SK-N-SH treated with all-trans-retinoic acid at 6 μM for 48 hours (cell line): ENCODE measurements at regions not wholly inside any gene's neighbourhood (a gene's known extent, or its start where the extent isn't known, plus 50 kb on each side); places are given as distances from the start of the nearest gene placed in this dataset.

Experiments used
- ATAC-seq: fragments of 200-7000 bp; cut with Tn5 transposase; 3 replicates; pipeline ENCODE4 v1.9.1; 2020; ENCODE audit warnings: mild to moderate bottlenecking, moderate library complexity
- ARNTL ChIP-seq: fragments of 450-650 bp; formaldehyde crosslinking; IDR thresholded peaks from 2 replicates; pipeline ENCODE4 v1.5.0; 2020; ENCODE audit warnings: low read depth, mild to moderate bottlenecking, moderate library complexity, borderline replicate concordance
- BACH2 ChIP-seq: fragments of 250-450 bp; sonication (Bioruptor Pico); IDR thresholded peaks from 2 replicates; pipeline ENCODE4 v1.9.0; 2021; ENCODE audit warnings: mild to moderate bottlenecking, borderline replicate concordance
- CSDC2 ChIP-seq: fragments of 250-450 bp; sonication (Bioruptor Pico); IDR thresholded peaks from 2 replicates; pipeline ENCODE4 v1.5.0; 2020; ENCODE audit warnings: mild to moderate bottlenecking, moderate library complexity
- ESRRG ChIP-seq: fragments of 250-450 bp; sonication (Bioruptor Pico); IDR thresholded peaks from 2 replicates; pipeline ENCODE4 v1.6.1; 2021; ENCODE audit warnings: mild to moderate bottlenecking
- GLIS3 ChIP-seq: fragments of 250-450 bp; sonication (Bioruptor Pico); IDR thresholded peaks from 2 replicates; pipeline ENCODE4 v1.5.0; 2020; ENCODE audit warnings: mild to moderate bottlenecking, moderate library complexity
- OSR1 ChIP-seq: fragments of 250-450 bp; sonication (Bioruptor Pico); IDR thresholded peaks from 2 replicates; pipeline ENCODE4 v1.8.0; 2022; ENCODE audit warnings: moderate library complexity, mild to moderate bottlenecking, inconsistent platforms
- PATZ1 ChIP-seq: fragments of 250-450 bp; sonication (Bioruptor Pico); IDR thresholded peaks from 2 replicates; pipeline ENCODE4 v1.8.0; 2020; ENCODE audit warnings: mild to moderate bottlenecking, moderate library complexity, borderline replicate concordance
- PPARA ChIP-seq: fragments of 250-450 bp; sonication (Bioruptor Pico); IDR thresholded peaks from 2 replicates; pipeline ENCODE4 v1.5.0; 2020; ENCODE audit warnings: mild to moderate bottlenecking, borderline replicate concordance
- RARB ChIP-seq: fragments of 250-450 bp; sonication (Bioruptor Pico); IDR thresholded peaks from 2 replicates; pipeline ENCODE4 v1.8.0; 2021; ENCODE audit warnings: mild to moderate bottlenecking, moderate library complexity
- SNAI2 ChIP-seq: fragments of 250-450 bp; sonication (Bioruptor Pico); IDR thresholded peaks from 2 replicates; pipeline ENCODE4 v1.5.0; 2020; ENCODE audit warnings: mild to moderate bottlenecking, moderate library complexity
- TCF4 ChIP-seq: fragments of 250-450 bp; sonication (Bioruptor Pico); IDR thresholded peaks from 2 replicates; pipeline ENCODE4 v1.8.0; 2021; ENCODE audit warnings: mild to moderate bottlenecking, moderate library complexity, borderline replicate concordance
- TOX ChIP-seq: fragments of 250-450 bp; sonication (Bioruptor Pico); IDR thresholded peaks from 2 replicates; pipeline ENCODE4 v1.8.0; 2021; ENCODE audit warnings: mild to moderate bottlenecking, moderate library complexity, borderline replicate concordance
- ZFP3 ChIP-seq: fragments of 250-450 bp; sonication (Bioruptor Pico); IDR thresholded peaks from 2 replicates; pipeline ENCODE4 v1.5.0; 2020; ENCODE audit warnings: mild to moderate bottlenecking, moderate library complexity
- ZFP30 ChIP-seq: fragments of 450-650 bp; formaldehyde crosslinking; IDR thresholded peaks from 2 replicates; pipeline ENCODE4 v1.5.0; 2022; ENCODE audit warnings: mild to moderate bottlenecking, moderate library complexity
- ZNF565 ChIP-seq: fragments of 450-650 bp; formaldehyde crosslinking; conservative IDR thresholded peaks from 2 replicates; pipeline ENCODE4 v1.5.0; 2020; ENCODE audit warnings: low read depth, mild to moderate bottlenecking, moderate library complexity
- ZNF70 ChIP-seq: fragments of 450-650 bp; formaldehyde crosslinking; IDR thresholded peaks from 2 replicates; pipeline ENCODE4 v1.5.0; 2020; ENCODE audit warnings: mild to moderate bottlenecking, moderate library complexity
- ZNF8 ChIP-seq: fragments of 450-650 bp; formaldehyde crosslinking; IDR thresholded peaks from 2 replicates; pipeline ENCODE4 v1.5.0; 2020; ENCODE audit warnings: mild to moderate bottlenecking, moderate library complexity
- TF ChIP-seq, protein P1 (sequence below): fragments of 250-450 bp; sonication (Bioruptor Pico); IDR thresholded peaks from 2 replicates; pipeline ENCODE4 v1.5.0; 2020; ENCODE audit warnings: mild to moderate bottlenecking, moderate library complexity
- TF ChIP-seq, protein P2 (sequence below): fragments of 250-450 bp; sonication (Bioruptor Pico); IDR thresholded peaks from 2 replicates; pipeline ENCODE4 v1.5.1; 2021; ENCODE audit warnings: mild to moderate bottlenecking, moderate library complexity
- TF ChIP-seq, protein P3 (sequence below): fragments of 250-450 bp; sonication (Bioruptor Pico); IDR thresholded peaks from 2 replicates; pipeline ENCODE4 v1.8.0; 2021; ENCODE audit warnings: low read depth, mild to moderate bottlenecking, moderate library complexity, borderline replicate concordance

DNA sequence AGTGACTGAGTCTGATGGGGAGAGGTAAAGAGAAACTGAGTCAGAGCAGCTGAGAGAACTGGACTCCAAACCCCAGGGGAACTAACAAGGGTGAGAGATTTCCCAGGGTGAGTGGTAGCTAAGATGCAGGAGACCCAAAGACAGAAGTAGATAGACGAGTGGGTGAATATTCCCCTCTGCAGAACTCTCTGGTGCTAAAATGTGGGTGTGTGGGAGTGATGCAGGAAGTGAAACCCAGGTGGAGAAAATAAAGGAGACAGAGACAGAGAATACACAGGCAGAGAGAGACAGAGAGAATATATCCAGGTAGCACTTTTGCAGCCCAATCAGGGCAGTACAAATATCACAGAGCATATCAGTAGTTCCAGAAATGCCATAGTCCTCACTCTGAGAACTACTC, 212.5 kb upstream of the ZIC3 start (continued):
- TF ChIP-seq, protein P1, sequence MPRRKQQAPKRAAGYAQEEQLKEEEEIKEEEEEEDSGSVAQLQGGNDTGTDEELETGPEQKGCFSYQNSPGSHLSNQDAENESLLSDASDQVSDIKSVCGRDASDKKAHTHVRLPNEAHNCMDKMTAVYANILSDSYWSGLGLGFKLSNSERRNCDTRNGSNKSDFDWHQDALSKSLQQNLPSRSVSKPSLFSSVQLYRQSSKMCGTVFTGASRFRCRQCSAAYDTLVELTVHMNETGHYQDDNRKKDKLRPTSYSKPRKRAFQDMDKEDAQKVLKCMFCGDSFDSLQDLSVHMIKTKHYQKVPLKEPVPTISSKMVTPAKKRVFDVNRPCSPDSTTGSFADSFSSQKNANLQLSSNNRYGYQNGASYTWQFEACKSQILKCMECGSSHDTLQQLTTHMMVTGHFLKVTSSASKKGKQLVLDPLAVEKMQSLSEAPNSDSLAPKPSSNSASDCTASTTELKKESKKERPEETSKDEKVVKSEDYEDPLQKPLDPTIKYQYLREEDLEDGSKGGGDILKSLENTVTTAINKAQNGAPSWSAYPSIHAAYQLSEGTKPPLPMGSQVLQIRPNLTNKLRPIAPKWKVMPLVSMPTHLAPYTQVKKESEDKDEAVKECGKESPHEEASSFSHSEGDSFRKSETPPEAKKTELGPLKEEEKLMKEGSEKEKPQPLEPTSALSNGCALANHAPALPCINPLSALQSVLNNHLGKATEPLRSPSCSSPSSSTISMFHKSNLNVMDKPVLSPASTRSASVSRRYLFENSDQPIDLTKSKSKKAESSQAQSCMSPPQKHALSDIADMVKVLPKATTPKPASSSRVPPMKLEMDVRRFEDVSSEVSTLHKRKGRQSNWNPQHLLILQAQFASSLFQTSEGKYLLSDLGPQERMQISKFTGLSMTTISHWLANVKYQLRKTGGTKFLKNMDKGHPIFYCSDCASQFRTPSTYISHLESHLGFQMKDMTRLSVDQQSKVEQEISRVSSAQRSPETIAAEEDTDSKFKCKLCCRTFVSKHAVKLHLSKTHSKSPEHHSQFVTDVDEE (CRISPR knock-in tag): no peak

DNA sequence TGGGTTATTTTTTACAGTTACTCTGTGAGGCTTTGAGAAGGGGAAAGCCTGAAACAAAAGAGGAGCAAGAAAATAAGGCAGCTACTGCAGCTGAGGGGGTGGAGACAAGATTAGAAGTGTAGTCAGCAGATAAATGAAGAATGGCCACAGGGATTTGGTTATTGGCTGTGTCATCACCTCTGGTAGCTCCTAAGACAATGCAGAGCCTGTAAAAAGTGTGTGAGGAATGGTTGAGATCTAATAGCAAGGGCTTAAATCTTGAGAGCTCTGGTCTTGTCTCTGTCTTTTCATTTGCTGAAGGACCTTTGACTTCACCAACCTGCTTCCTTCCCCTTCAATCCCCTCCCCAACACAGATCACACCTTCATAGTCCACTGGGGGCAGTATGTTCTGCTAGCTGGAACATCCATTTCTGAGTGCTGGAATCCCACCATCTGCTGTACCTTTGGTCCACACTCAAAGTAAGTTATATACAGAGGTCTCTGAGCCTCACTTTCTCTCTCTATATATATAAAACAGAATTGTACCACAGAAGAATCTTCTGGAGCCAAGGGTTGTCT, 213.7 kb upstream of the ZIC3 start:
- no peak for ATAC-seq

DNA sequence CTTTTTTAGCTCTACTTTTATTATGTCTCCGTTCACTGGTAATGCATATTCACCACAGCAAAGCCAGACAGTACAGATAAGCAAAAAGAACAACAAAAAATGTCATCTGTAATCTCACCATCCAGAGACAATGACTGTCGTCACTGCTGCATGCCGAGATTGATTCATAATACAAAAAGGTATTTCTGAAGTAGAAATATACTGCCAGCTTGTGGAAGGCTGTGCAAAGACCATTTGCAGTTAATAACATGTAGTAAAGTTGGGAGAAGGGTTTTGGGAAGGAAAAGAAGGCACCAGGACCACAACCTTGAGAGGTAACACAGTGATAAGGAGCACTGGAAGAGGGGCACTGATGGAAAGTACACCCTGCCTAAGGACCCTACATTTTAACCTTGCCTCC, 223.0 kb upstream of the ZIC3 start:
- no peak for ATAC-seq
- no peak for TF ChIP-seq SNAI2 (CRISPR knock-in tag)
- no peak for TF ChIP-seq ESRRG (CRISPR knock-in tag)
- TF ChIP-seq ARNTL: no peak
- TF ChIP-seq, protein P1 (CRISPR knock-in tag): no peak
- TF ChIP-seq PATZ1: no peak
- TF ChIP-seq TCF4 (CRISPR knock-in tag): no peak
- TF ChIP-seq, protein P2, sequence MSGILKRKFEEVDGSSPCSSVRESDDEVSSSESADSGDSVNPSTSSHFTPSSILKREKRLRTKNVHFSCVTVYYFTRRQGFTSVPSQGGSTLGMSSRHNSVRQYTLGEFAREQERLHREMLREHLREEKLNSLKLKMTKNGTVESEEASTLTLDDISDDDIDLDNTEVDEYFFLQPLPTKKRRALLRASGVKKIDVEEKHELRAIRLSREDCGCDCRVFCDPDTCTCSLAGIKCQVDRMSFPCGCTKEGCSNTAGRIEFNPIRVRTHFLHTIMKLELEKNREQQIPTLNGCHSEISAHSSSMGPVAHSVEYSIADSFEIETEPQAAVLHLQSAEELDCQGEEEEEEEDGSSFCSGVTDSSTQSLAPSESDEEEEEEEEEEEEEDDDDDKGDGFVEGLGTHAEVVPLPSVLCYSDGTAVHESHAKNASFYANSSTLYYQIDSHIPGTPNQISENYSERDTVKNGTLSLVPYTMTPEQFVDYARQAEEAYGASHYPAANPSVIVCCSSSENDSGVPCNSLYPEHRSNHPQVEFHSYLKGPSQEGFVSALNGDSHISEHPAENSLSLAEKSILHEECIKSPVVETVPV (CRISPR knock-in tag): no peak
- TF ChIP-seq OSR1 (CRISPR knock-in tag): no peak
- no peak for TF ChIP-seq ZFP30 (CRISPR knock-in tag)
- no peak for TF ChIP-seq BACH2
- TF ChIP-seq CSDC2 (CRISPR knock-in tag): no peak
- TF ChIP-seq ZNF70 (CRISPR knock-in tag): no peak
- TF ChIP-seq ZNF8: no peak
- TF ChIP-seq TOX (CRISPR knock-in tag): no peak

More for the DNA sequence above, 213.7 kb upstream of the ZIC3 start:
- no peak for TF ChIP-seq BACH2
- no peak for TF ChIP-seq ZFP30 (CRISPR knock-in tag)
- TF ChIP-seq PPARA (CRISPR knock-in tag): no peak
- no peak for TF ChIP-seq RARB
- TF ChIP-seq ZFP3 (CRISPR knock-in tag): no peak
- no peak for TF ChIP-seq TOX (CRISPR knock-in tag)
- TF ChIP-seq, protein P3, sequence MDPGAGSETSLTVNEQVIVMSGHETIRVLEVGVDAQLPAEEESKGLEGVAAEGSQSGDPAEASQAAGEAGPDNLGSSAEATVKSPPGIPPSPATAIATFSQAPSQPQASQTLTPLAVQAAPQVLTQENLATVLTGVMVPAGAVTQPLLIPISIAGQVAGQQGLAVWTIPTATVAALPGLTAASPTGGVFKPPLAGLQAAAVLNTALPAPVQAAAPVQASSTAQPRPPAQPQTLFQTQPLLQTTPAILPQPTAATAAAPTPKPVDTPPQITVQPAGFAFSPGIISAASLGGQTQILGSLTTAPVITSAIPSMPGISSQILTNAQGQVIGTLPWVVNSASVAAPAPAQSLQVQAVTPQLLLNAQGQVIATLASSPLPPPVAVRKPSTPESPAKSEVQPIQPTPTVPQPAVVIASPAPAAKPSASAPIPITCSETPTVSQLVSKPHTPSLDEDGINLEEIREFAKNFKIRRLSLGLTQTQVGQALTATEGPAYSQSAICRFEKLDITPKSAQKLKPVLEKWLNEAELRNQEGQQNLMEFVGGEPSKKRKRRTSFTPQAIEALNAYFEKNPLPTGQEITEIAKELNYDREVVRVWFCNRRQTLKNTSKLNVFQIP (CRISPR knock-in tag): no peak
- no peak for TF ChIP-seq TCF4 (CRISPR knock-in tag)
- TF ChIP-seq ARNTL: no peak
- TF ChIP-seq, protein P2 (CRISPR knock-in tag): no peak
- no peak for TF ChIP-seq ESRRG (CRISPR knock-in tag)
- TF ChIP-seq PATZ1: no peak
- TF ChIP-seq SNAI2 (CRISPR knock-in tag): no peak
- no peak for TF ChIP-seq ZNF8
- no peak for TF ChIP-seq ZNF565
- TF ChIP-seq OSR1 (CRISPR knock-in tag): no peak
- TF ChIP-seq GLIS3 (CRISPR knock-in tag): no peak
